Stomach (tissue), 8 donors: ENCODE measurements at regions not wholly inside any gene's neighbourhood (a gene's known extent, or its start where the extent isn't known, plus 50 kb on each side); places are given as distances from the start of the nearest gene placed in this dataset.

ENCODE experiments used
- DNase-seq, 2 donors: peaks; one replicate each; pipeline versions ENCODE4 v3.0.0 to v3.0.0-alpha.2; 2013 to 2019
- H3K27ac ChIP-seq, 5 donors: fragments of 200-600 bp in 4 of 5; sonication (generic) in 4 of 5; one replicate each; pipeline ENCODE4 v1.5.1; 2013 to 2019; ENCODE audit warnings: mild to moderate bottlenecking in 1 of 5, moderate library complexity in 1 of 5
- H3K27me3 ChIP-seq, 3 donors: fragments of 200-600 bp; sonication (generic); one replicate each; pipeline ENCODE4 v1.5.1; 2017 to 2019; ENCODE audit warnings: mixed run types in 1 of 3
- H3K36me3 ChIP-seq, 4 donors: fragments of 200-600 bp; sonication (generic); 1 replicate in 3 of 4; 2 replicates in 1 of 4; pipeline ENCODE4 v1.5.1; 2016 to 2019
- H3K4me1 ChIP-seq, 4 donors: fragments of 200-600 bp; sonication (generic); one replicate each; pipeline ENCODE4 v1.5.1; 2016 to 2019
- H3K4me3 ChIP-seq, 4 donors: fragments of 200-600 bp; sonication (generic) in 3 of 4; one replicate each; pipeline ENCODE4 v1.5.1; 2016 to 2019; ENCODE audit warnings: mild to moderate bottlenecking in 1 of 4
- H3K9me3 ChIP-seq, 4 donors: fragments of 200-600 bp; sonication (generic); one replicate each; pipeline ENCODE4 v1.5.1; 2016 to 2019
- EP300 ChIP-seq: sonication (generic); formaldehyde crosslinking; IDR thresholded peaks from one replicate; pipeline ENCODE4 v1.6.1; 2017; ENCODE audit warnings: antibody characterized with exemption
- POLR2A ChIP-seq, 4 donors: fragments of 450-650 bp; IDR thresholded peaks; one replicate each; pipeline ENCODE4 v1.6.1; 2016; ENCODE audit warnings: antibody characterized with exemption in 4 of 4, control low read depth in 2 of 4, mild to moderate bottlenecking in 1 of 4, moderate library complexity in 1 of 4
- POLR2AphosphoS5 ChIP-seq, 3 donors: sonication (generic); formaldehyde crosslinking; IDR thresholded peaks; one replicate each; pipeline ENCODE4 v1.6.1; 2016; ENCODE audit warnings: antibody characterized with exemption in 3 of 3
- WGBS, 5 donors: extraction: QIAGEN DNeasy Blood & Tissue Kit in 3 of 5; methylation state at CpG; one replicate each; pipeline versions ENCODE4 v1.1.5 to v1.1.7; 2013 to 2018; 5-methylcytosine and 5-hydroxymethylcytosine counted together
- intact Hi-C: fragments of 100-400 bp; cut with DNase I; formaldehyde crosslinking; loops from one replicate; pipeline ENCODE4 v1.15.1; 2023; ENCODE audit warnings: low total_unique reads
- TF ChIP-seq, protein P1 (sequence below), 7 experiments: fragments of 450-650 bp in 4 of 7; fragments of 200-600 bp in 3 of 7; sonication (generic) in 3 of 7; IDR thresholded peaks; one replicate each; pipeline ENCODE4 v1.5.1; 2016 to 2019; ENCODE audit warnings: antibody characterized with exemption in 7 of 7, control low read depth in 2 of 7, mild to moderate bottlenecking in 1 of 7
- donor health status: healthy with polysubstance abuse.
- donor health status: Bipolar disorder and iron deficiency.
- donor health status: healthy.

DNA sequence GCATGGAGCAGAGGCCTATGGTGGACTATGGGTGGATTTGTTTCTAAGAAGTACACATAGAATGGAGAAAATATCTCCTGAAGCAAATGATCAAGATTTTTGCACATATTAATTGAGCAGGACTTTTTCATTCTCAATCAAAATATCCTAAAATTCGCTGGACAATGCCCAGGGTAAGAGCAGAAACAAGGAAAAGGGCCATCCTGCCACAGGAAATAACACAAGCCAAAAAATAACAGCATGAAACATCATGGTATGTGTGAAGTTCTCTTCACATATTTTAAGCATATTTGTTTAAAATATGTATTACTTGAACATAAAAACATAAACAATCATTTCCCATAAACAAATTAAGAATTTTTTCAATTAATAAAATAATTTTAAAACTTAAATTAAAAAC, 868.9 kb downstream of the EPHA7 start:
- intact Hi-C loops: no loop called here
- no peaks in the 10 kb centered on the region for H3K36me3 ChIP-seq
- WGBS, 5 donors: 16 to 33% (median 19%) methylated on average over 1 of the region's 1 CpG
- no peak overlapping the region for H3K27ac ChIP-seq
- DNase-seq: no peak
- no peaks in the 10 kb centered on the region for H3K4me1 ChIP-seq
- no peaks in the 10 kb centered on the region for H3K27me3 ChIP-seq
- no peak overlapping the region for H3K4me3 ChIP-seq
- peaks cover 0 to 10% (median 0%) of the 10 kb centered on the region in 4 donors for H3K9me3 ChIP-seq
- TF ChIP-seq POLR2A (IDR thresholded peaks at IDR 0.05): no peak

GRCh38 chr6:92545861-92546260, 873.5 kb downstream of the EPHA7 start:
- intact Hi-C loops: no loop called here

GRCh38 chr6:92541448-92542060, 877.8 kb downstream of the EPHA7 start:
- no peak for DNase-seq
- H3K36me3 ChIP-seq: no peaks in the 10 kb centered on the region
- H3K4me3 ChIP-seq: no peak overlapping the region
- intact Hi-C loops: no loop called here
- H3K27me3 ChIP-seq: no peaks in the 10 kb centered on the region
- 68 to 90% (median 72%) methylated on average over 1 of the region's 1 CpG for WGBS, 5 donors
- no peaks in the 10 kb centered on the region for H3K4me1 ChIP-seq
- H3K9me3 ChIP-seq: no peaks in the 10 kb centered on the region
- no peak overlapping the region for H3K27ac ChIP-seq
- TF ChIP-seq POLR2AphosphoS5 (IDR thresholded peaks at IDR 0.05) (no peak), EP300 (no peak), POLR2A (IDR thresholded peaks at IDR 0.05) (no peak)
- TF ChIP-seq, protein P1, sequence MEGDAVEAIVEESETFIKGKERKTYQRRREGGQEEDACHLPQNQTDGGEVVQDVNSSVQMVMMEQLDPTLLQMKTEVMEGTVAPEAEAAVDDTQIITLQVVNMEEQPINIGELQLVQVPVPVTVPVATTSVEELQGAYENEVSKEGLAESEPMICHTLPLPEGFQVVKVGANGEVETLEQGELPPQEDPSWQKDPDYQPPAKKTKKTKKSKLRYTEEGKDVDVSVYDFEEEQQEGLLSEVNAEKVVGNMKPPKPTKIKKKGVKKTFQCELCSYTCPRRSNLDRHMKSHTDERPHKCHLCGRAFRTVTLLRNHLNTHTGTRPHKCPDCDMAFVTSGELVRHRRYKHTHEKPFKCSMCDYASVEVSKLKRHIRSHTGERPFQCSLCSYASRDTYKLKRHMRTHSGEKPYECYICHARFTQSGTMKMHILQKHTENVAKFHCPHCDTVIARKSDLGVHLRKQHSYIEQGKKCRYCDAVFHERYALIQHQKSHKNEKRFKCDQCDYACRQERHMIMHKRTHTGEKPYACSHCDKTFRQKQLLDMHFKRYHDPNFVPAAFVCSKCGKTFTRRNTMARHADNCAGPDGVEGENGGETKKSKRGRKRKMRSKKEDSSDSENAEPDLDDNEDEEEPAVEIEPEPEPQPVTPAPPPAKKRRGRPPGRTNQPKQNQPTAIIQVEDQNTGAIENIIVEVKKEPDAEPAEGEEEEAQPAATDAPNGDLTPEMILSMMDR (IDR thresholded peaks at IDR 0.05): no peak

More at GRCh38 chr6:92545861-92546260, 873.5 kb downstream of the EPHA7 start:
- TF ChIP-seq POLR2AphosphoS5 (IDR thresholded peaks at IDR 0.05) (no peak), EP300 (no peak), POLR2A (IDR thresholded peaks at IDR 0.05) (no peak)
- TF ChIP-seq, protein P1 (IDR thresholded peaks at IDR 0.05): no peak
- no peaks in the 10 kb centered on the region for H3K36me3 ChIP-seq
- no peak overlapping the region for H3K4me3 ChIP-seq
- H3K4me1 ChIP-seq: no peaks in the 10 kb centered on the region
- H3K27me3 ChIP-seq: no peaks in the 10 kb centered on the region
- WGBS, 5 donors: 47 to 59% (median 53%) methylated on average over 1 of the region's 1 CpG
- H3K9me3 ChIP-seq: peaks cover 0 to 10% (median 0%) of the 10 kb centered on the region in 4 donors
- no peak overlapping the region for H3K27ac ChIP-seq
- peak in 1 of 2 donors; percentile 19 for DNase-seq

GRCh38 chr6:92538926-92539325, 880.4 kb downstream of the EPHA7 start:
- no peaks in the 10 kb centered on the region for H3K27me3 ChIP-seq
- TF ChIP-seq POLR2AphosphoS5 (IDR thresholded peaks at IDR 0.05) (no peak), EP300 (no peak), POLR2A (IDR thresholded peaks at IDR 0.05) (no peak)
- TF ChIP-seq, protein P1 (IDR thresholded peaks at IDR 0.05): no peak
- H3K36me3 ChIP-seq: no peaks in the 10 kb centered on the region
- intact Hi-C loops: no loop called here
- no peak for DNase-seq
- H3K27ac ChIP-seq: no peak overlapping the region
- no peaks in the 10 kb centered on the region for H3K4me1 ChIP-seq
- H3K9me3 ChIP-seq: no peaks in the 10 kb centered on the region
- H3K4me3 ChIP-seq: no peak overlapping the region

- Histone ChIP-seq H3K4me3 (no peak overlapping the region), H3K27me3 (no peaks in the 10 kb centered on the region), H3K27ac (no peak overlapping the region), H3K9me3 (no peaks in the 10 kb centered on the region), H3K36me3 (no peaks in the 10 kb centered on the region), H3K4me1 (no peaks in the 10 kb centered on the region)
- TF ChIP-seq POLR2AphosphoS5 (IDR thresholded peaks at IDR 0.05) (no peak), EP300 (no peak)
- TF ChIP-seq, protein P1 (IDR thresholded peaks at IDR 0.05): no peak
- WGBS, 5 donors: 0 to 52% (median 22%) methylated on average over 1 of the region's 1 CpG
- peak in 1 of 2 donors; percentile 12 for DNase-seq
- intact Hi-C loops: no loop called here
Observed at GRCh38 chr6:92538275-92538674, 881.1 kb downstream of the EPHA7 start.
